ENCODE measurements at regions not wholly inside any gene's neighbourhood (a gene's known extent, or its start where the extent isn't known, plus 50 kb on each side); places are given as distances from the start of the nearest gene placed in this dataset.

- Histone ChIP-seq H2BK12ac (ENCODE audit: low read depth, low read length) (no peak overlapping the region), H3K23ac (ENCODE audit: insufficient read length) (no peak overlapping the region), H3K79me2 (ENCODE audit: control insufficient read depth in 1 of 2, insufficient read depth in 2 of 2, low read length in 2 of 2) (no peaks in the 10 kb centered on the region), H3K36me3 (ENCODE audit: control insufficient read depth in 2 of 4, insufficient read depth in 4 of 4, low read length in 3 of 4) (no peaks in the 10 kb centered on the region), H3K79me1 (ENCODE audit: low read depth, low read length) (no peaks in the 10 kb centered on the region), H3K4me1 (replicated peaks in 1 of 4; ENCODE audit: control insufficient read depth in 3 of 4, insufficient read depth in 4 of 4, low read length in 3 of 4) (no peaks in the 10 kb centered on the region; a peak in 1 of 7 replicates), H3K27ac (ENCODE audit: low read depth, low read length) (no peak overlapping the region), H3K23me2 (ENCODE audit: low read depth, low read length) (no peaks in the 10 kb centered on the region), H4K8ac (ENCODE audit: extremely low read depth, insufficient read depth, low read length) (no peak overlapping the region), H3K27me3 (replicated peaks in 1 of 4; ENCODE audit: control insufficient read depth in 3 of 4, extremely low read depth in 1 of 4, insufficient read depth in 3 of 4, low read length in 3 of 4) (peaks cover 0 to 2% (median 0%) of the 10 kb centered on the region in 4 experiments; a peak in 1 of 7 replicates), H4K20me1 (replicated peaks in 1 of 2; ENCODE audit: control insufficient read depth in 1 of 2, insufficient read depth in 2 of 2, low read length in 2 of 2) (no peaks in the 10 kb centered on the region), H2BK120ac (replicated peaks; ENCODE audit: low read depth, low read length) (no peak overlapping the region), H2BK20ac (ENCODE audit: low read length) (no peak overlapping the region), H3K9ac (replicated peaks in 1 of 4; ENCODE audit: extremely low read depth in 1 of 4, low read depth in 3 of 4, low read length in 3 of 4) (no peak overlapping the region), H2BK15ac (ENCODE audit: low read length) (no peak overlapping the region), H3K4me2 (ENCODE audit: insufficient read depth in 1 of 2, low read depth in 2 of 2, low read length in 2 of 2) (no peak overlapping the region), H2AK5ac (ENCODE audit: low read depth, low read length) (no peak overlapping the region), H3K9me3 (ENCODE audit: insufficient read depth in 2 of 2, low read depth in 1 of 2, low read length in 1 of 2) (no peaks in the 10 kb centered on the region), H4K91ac (replicated peaks; ENCODE audit: insufficient read length, low read length) (no peak overlapping the region), H3K4ac (replicated peaks; ENCODE audit: insufficient read length, low read depth, low read length) (no peak overlapping the region), H3K4me3 (ENCODE audit: extremely low read depth in 1 of 4, insufficient read depth in 2 of 4, low read depth in 3 of 4, low read length in 4 of 4) (no peak overlapping the region), H2AFZ (ENCODE audit: low read length) (no peak overlapping the region), H4K5ac (ENCODE audit: insufficient read length, low read depth, low read length) (no peak overlapping the region), H3K18ac (ENCODE audit: extremely low read depth, low read length) (no peak overlapping the region), H2BK5ac (ENCODE audit: low read depth, low read length) (no peak overlapping the region), H3K14ac (ENCODE audit: insufficient read length) (no peak overlapping the region), H3K56ac (replicated peaks; ENCODE audit: insufficient read length, low read depth, low read length) (no peak overlapping the region)
- TF ChIP-seq YY1 (IDR thresholded peaks at IDR 0.05; ENCODE audit: low read depth, low read length) (0 out of 2 replicates have a peak, but pooled peaks have one; percentile 13), ASH2L (IDR thresholded peaks at IDR 0.05; ENCODE audit: low read length) (no peak), CTCF (IDR thresholded peaks at IDR 0.05; ENCODE audit: control extremely low read depth in 1 of 3, insufficient read depth in 1 of 3, low read depth in 1 of 3, low read length in 3 of 3) (peak; percentile 35 to 62 (median 54)), RAD21 (IDR thresholded peaks at IDR 0.05 in 1 of 2, conservative IDR thresholded peaks at IDR 0.05 in 1 of 2; ENCODE audit: low read depth in 2 of 2, low read length in 2 of 2) (peak; percentile 39 to 67; a peak in 3 of 4 replicates)
- ChIA-PET CTCF (ENCODE audit: partially characterized antibody) (interaction anchor here (0.6 to 6.0 kb wide), 42 partner anchors 8 to 339 kb away, joined by 3 to 151 read pairs (median 4); no protein-coding TSS in a partner anchor), POLR2A (ENCODE audit: partially characterized antibody) (no interaction called here)
- peak in 1 of 2 experiments; percentile 45 for DNase-seq (ENCODE audit: low read depth in 1 of 2, low spot score in 2 of 2)
- FAIRE-seq: no peak
- WGBS, 2 experiments (ENCODE audit: extremely low coverage in 1 of 2, insufficient coverage in 1 of 2, insufficient read length in 1 of 2, insufficient replicate concordance in 2 of 2, low coverage in 1 of 2, low lambda C conversion rate in 2 of 2, missing lambda C conversion rate in 1 of 2): 87% methylated on average over 2 of the region's 2 CpGs; no CpG with 5 or more reads in 1 of the 2 experiments
These were observed 189.2 kb downstream of the FOXD2 start for GRCh38 chr1:47627016-47627415.

All from H1 (cell line).